HCT116 (cell line): ENCODE measurements at regions not wholly inside any gene's neighbourhood (a gene's known extent, or its start where the extent isn't known, plus 50 kb on each side); places are given as distances from the start of the nearest gene placed in this dataset.

Source experiments
- ATAC-seq: fragments of 200-7000 bp; cut with Tn5 transposase; 2 replicates; pipeline ENCODE4 v1.9.1; 2020; ENCODE audit warnings: mild to moderate bottlenecking, moderate library complexity
- BruUV-seq: library from RNA; stranded (reverse); fragments of 400-500 nt; replicated peaks from 2 replicates; lab custom pipeline; 2021; lab: Mats Ljungman, UMichigan
- CTCF ChIA-PET: fragments of 300-600 bp; sonication (Branson Sonifier 250); formaldehyde crosslinking; loops from one replicate; lab custom pipeline; 2021; ENCODE audit warnings: antibody characterized with exemption; lab: Charles Lee
- POLR2A ChIA-PET: fragments of 300-600, 350-600 bp; sonication (Branson Sonifier 250); formaldehyde crosslinking; loops from one replicate; lab custom pipeline; 2021; ENCODE audit warnings: antibody characterized with exemption; lab: Charles Lee
- RAD21 ChIA-PET, 2 experiments: fragments of 300-600 bp; sonication (Branson Sonifier 250); formaldehyde crosslinking; loops; one replicate each; lab custom pipeline; 2023; ENCODE audit warnings: low total read pairs in 2 of 2; ENCODE audit not compliant: uncharacterized antibody in 2 of 2, unreplicated experiment in 2 of 2, low non-redundant PET in 1 of 2; lab: Charles Lee
- DNase-seq: peaks from one replicate; pipeline ENCODE4 v3.0.0-alpha.2; 2010; ENCODE audit warnings: low read depth, low spot score
- H2AFZ ChIP-seq: fragments of 200-600 bp; shearing (Covaris generic), sonication (generic); 2 replicates; pipeline ENCODE4 v1.6.1; 2017; ENCODE audit warnings: low read depth, mixed run types, mixed read lengths, antibody characterized with exemption, low read length; ENCODE audit not compliant: poor library complexity, severe bottlenecking
- H3K27ac ChIP-seq: 2 replicates; pipeline ENCODE4 v1.5.1; 2012; ENCODE audit warnings: low read depth, low read length
- H3K27me3 ChIP-seq: fragments of 200-600 bp; sonication (generic); 2 replicates; pipeline ENCODE4 v1.6.1; 2016; ENCODE audit warnings: mixed run types, low read length, mixed read lengths; ENCODE audit not compliant: insufficient read depth
- H3K36me3 ChIP-seq, 2 experiments: fragments of 200-500 bp in 1 of 2; fragments of 200-600 bp in 1 of 2; sonication (Bioruptor generic) in 1 of 2; sonication (generic) in 1 of 2; 2 replicates each; pipeline versions ENCODE4 v1.5.1 to v1.6.1; 2014 to 2016; ENCODE audit warnings: low read length in 2 of 2, inconsistent platforms in 1 of 2, mixed read lengths in 1 of 2, mixed run types in 1 of 2; ENCODE audit not compliant: insufficient read depth in 2 of 2, control insufficient read depth in 1 of 2
- H3K4me1 ChIP-seq, 2 experiments: fragments of 200-600 bp in 1 of 2; sonication (generic) in 1 of 2; 2 replicates each; pipeline versions ENCODE4 v1.5.1 to v1.6.1; 2012 to 2017; ENCODE audit warnings: low read length in 2 of 2, inconsistent platforms in 1 of 2, mild to moderate bottlenecking in 1 of 2, mixed read lengths in 1 of 2, mixed run types in 1 of 2, moderate library complexity in 1 of 2; ENCODE audit not compliant: insufficient read depth in 2 of 2, control insufficient read depth in 1 of 2
- H3K4me2 ChIP-seq: fragments of 200-600 bp; sonication (generic); 2 replicates; pipeline ENCODE4 v1.6.1; 2017; ENCODE audit warnings: mixed run types, low read length, mixed read lengths
- H3K4me3 ChIP-seq, 2 experiments: fragments of 200-600 bp in 1 of 2; sonication (generic) in 1 of 2; replicated peaks in 1 of 2; 2 replicates each; pipeline ENCODE4 v1.5.1; 2011 to 2016; ENCODE audit warnings: low read length in 2 of 2, control low read depth in 1 of 2, low read depth in 1 of 2, mild to moderate bottlenecking in 1 of 2, mixed read lengths in 1 of 2, mixed run types in 1 of 2
- H3K79me2 ChIP-seq: fragments of 200-600 bp; sonication (generic); 2 replicates; pipeline ENCODE4 v1.6.1; 2017; ENCODE audit warnings: mild to moderate bottlenecking, mixed run types, low read length, moderate library complexity, mixed read lengths; ENCODE audit not compliant: insufficient read depth
- H3K9ac ChIP-seq: fragments of 200-600 bp; sonication (generic); 2 replicates; pipeline ENCODE4 v1.6.1; 2016; ENCODE audit warnings: low read length, mixed read lengths
- H3K9me2 ChIP-seq: fragments of 200-600 bp; sonication (generic), shearing (Covaris generic); 2 replicates; pipeline ENCODE4 v1.6.1; 2017; ENCODE audit warnings: mixed run types, mild to moderate bottlenecking, moderate library complexity; ENCODE audit not compliant: insufficient read depth
- H3K9me3 ChIP-seq, 2 experiments: fragments of 200-500 bp in 1 of 2; fragments of 200-600 bp in 1 of 2; sonication (Bioruptor generic) in 1 of 2; sonication (generic) in 1 of 2; 2 replicates each; pipeline ENCODE4 v1.6.1; 2014 to 2017; ENCODE audit warnings: low read length in 2 of 2, mixed read lengths in 2 of 2, inconsistent platforms in 1 of 2, low read depth in 1 of 2, mild to moderate bottlenecking in 1 of 2, mixed run types in 1 of 2, moderate library complexity in 1 of 2; ENCODE audit not compliant: control insufficient read depth in 1 of 2, insufficient read depth in 1 of 2
- H4K20me1 ChIP-seq: fragments of 200-600 bp; sonication (generic), shearing (Covaris generic); 2 replicates; pipeline ENCODE4 v1.6.1; 2017; ENCODE audit warnings: mixed run types, mild to moderate bottlenecking, moderate library complexity; ENCODE audit not compliant: insufficient read depth
- CBX3 ChIP-seq: IDR thresholded peaks from 2 replicates; pipeline ENCODE4 v1.6.1; 2012; ENCODE audit warnings: low read depth
- EGR1 ChIP-seq: IDR thresholded peaks from 2 replicates; pipeline ENCODE4 v1.6.1; 2012; ENCODE audit warnings: low read depth
- ELF1 ChIP-seq: IDR thresholded peaks from 2 replicates; pipeline ENCODE4 v1.6.1; 2012; ENCODE audit warnings: low read depth, borderline replicate concordance
- EZH2phosphoT487 ChIP-seq: fragments of 200-600 bp; IDR thresholded peaks from 2 replicates; pipeline ENCODE4 v1.6.1; 2018; ENCODE audit warnings: antibody characterized with exemption, borderline replicate concordance
- JUND ChIP-seq: IDR thresholded peaks from 2 replicates; pipeline ENCODE4 v1.6.1; 2012
- POLR2A ChIP-seq: IDR thresholded peaks from 2 replicates; pipeline ENCODE4 v1.7.0; 2011; ENCODE audit warnings: borderline replicate concordance; ENCODE audit not compliant: insufficient read depth, insufficient read length; ENCODE audit errors: extremely low read depth
- POLR2AphosphoS5 ChIP-seq: IDR thresholded peaks from 2 replicates; pipeline ENCODE4 v1.6.1; 2011; ENCODE audit warnings: mild to moderate bottlenecking, low read depth, low read length, moderate library complexity
- RAD21 ChIP-seq: IDR thresholded peaks from 2 replicates; pipeline ENCODE4 v1.6.1; 2012; ENCODE audit warnings: low read depth, mild to moderate bottlenecking
- SIN3A ChIP-seq: IDR thresholded peaks from 2 replicates; pipeline ENCODE4 v1.6.1; 2012; ENCODE audit warnings: low read depth
- SP1 ChIP-seq: IDR thresholded peaks from 2 replicates; pipeline ENCODE4 v1.6.1; 2012; ENCODE audit warnings: low read depth
- TCF7L2 ChIP-seq: IDR thresholded peaks from 2 replicates; pipeline ENCODE4 v1.7.0; 2011; ENCODE audit warnings: borderline replicate concordance, inconsistent platforms; ENCODE audit not compliant: insufficient read depth, insufficient read length; ENCODE audit errors: extremely low read depth
- YY1 ChIP-seq: IDR thresholded peaks from 2 replicates; pipeline ENCODE4 v1.6.1; 2011; ENCODE audit warnings: low read length, low read depth, moderate library complexity, mild to moderate bottlenecking; ENCODE audit not compliant: insufficient replicate concordance; ENCODE audit errors: extremely low read depth
- ZFX ChIP-seq: fragments of 450-650 bp; IDR thresholded peaks from 2 replicates; pipeline ENCODE4 v1.6.1; 2017
- intact Hi-C: fragments of 100-400 bp; cut with micrococcal nuclease; formaldehyde crosslinking; loops from 2 replicates; pipeline ENCODE4 v1.10.0; 2022
- TF ChIP-seq, protein P1 (sequence below): IDR thresholded peaks from 2 replicates; pipeline ENCODE4 v1.6.1; 2011; ENCODE audit warnings: mild to moderate bottlenecking, low read length, moderate library complexity; ENCODE audit not compliant: insufficient replicate concordance; ENCODE audit errors: extremely low read depth
- TF ChIP-seq, protein P2 (sequence below): IDR thresholded peaks from 2 replicates; pipeline ENCODE4 v1.6.1; 2012; ENCODE audit warnings: low read depth

DNA sequence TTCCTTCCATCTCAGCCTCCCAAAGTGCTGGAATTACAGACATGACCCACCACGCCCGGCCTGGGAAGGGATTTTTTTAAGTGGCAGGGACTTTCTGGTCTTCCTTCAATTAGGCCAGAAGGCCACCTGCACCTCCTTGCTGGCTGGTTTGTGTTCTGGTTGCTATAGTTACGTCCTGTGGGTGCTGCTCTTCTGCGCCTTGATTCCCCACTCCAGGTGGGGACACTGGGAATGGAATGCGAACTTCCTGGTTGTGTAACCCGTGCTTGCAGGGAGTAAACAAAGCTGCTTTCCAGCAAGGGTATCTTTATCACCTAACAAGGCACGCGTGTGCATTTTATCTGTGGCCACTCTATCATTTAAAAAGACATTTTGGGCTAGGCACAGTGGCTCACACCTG, 117.7 kb downstream of the PLEKHG1 start:
- ATAC-seq (peak; percentile 18; the same call in 1 of the 2 replicates), DNase-seq (no peak)
- BruUV-seq, result no TSS peak
- Histone ChIP-seq H3K4me3 (no peak overlapping the region), H3K9ac (no peak overlapping the region), H3K9me2 (no peaks in the 10 kb centered on the region), H4K20me1 (no peaks in the 10 kb centered on the region), H3K27ac (no peak overlapping the region), H3K27me3 (no peaks in the 10 kb centered on the region), H3K4me2 (no peak overlapping the region), H3K9me3 (no peaks in the 10 kb centered on the region), H2AFZ (no peak overlapping the region), H3K36me3 (no peaks in the 10 kb centered on the region), H3K4me1 (peaks cover 30 to 32% of the 10 kb centered on the region in 2 experiments), H3K79me2 (no peaks in the 10 kb centered on the region)
- no peak for TF ChIP-seq ELF1
- TF ChIP-seq POLR2A, result no peak
- TF ChIP-seq YY1, result no peak
- TF ChIP-seq SIN3A, result no peak
- TF ChIP-seq, protein P1, sequence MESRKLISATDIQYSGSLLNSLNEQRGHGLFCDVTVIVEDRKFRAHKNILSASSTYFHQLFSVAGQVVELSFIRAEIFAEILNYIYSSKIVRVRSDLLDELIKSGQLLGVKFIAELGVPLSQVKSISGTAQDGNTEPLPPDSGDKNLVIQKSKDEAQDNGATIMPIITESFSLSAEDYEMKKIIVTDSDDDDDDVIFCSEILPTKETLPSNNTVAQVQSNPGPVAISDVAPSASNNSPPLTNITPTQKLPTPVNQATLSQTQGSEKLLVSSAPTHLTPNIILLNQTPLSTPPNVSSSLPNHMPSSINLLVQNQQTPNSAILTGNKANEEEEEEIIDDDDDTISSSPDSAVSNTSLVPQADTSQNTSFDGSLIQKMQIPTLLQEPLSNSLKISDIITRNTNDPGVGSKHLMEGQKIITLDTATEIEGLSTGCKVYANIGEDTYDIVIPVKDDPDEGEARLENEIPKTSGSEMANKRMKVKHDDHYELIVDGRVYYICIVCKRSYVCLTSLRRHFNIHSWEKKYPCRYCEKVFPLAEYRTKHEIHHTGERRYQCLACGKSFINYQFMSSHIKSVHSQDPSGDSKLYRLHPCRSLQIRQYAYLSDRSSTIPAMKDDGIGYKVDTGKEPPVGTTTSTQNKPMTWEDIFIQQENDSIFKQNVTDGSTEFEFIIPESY, result no peak
- TF ChIP-seq, protein P2, sequence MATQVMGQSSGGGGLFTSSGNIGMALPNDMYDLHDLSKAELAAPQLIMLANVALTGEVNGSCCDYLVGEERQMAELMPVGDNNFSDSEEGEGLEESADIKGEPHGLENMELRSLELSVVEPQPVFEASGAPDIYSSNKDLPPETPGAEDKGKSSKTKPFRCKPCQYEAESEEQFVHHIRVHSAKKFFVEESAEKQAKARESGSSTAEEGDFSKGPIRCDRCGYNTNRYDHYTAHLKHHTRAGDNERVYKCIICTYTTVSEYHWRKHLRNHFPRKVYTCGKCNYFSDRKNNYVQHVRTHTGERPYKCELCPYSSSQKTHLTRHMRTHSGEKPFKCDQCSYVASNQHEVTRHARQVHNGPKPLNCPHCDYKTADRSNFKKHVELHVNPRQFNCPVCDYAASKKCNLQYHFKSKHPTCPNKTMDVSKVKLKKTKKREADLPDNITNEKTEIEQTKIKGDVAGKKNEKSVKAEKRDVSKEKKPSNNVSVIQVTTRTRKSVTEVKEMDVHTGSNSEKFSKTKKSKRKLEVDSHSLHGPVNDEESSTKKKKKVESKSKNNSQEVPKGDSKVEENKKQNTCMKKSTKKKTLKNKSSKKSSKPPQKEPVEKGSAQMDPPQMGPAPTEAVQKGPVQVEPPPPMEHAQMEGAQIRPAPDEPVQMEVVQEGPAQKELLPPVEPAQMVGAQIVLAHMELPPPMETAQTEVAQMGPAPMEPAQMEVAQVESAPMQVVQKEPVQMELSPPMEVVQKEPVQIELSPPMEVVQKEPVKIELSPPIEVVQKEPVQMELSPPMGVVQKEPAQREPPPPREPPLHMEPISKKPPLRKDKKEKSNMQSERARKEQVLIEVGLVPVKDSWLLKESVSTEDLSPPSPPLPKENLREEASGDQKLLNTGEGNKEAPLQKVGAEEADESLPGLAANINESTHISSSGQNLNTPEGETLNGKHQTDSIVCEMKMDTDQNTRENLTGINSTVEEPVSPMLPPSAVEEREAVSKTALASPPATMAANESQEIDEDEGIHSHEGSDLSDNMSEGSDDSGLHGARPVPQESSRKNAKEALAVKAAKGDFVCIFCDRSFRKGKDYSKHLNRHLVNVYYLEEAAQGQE, result no peak
- TF ChIP-seq JUND, result no peak
- no peak for TF ChIP-seq ZFX
- TF ChIP-seq CBX3, result no peak
- TF ChIP-seq EZH2phosphoT487, result no peak
- TF ChIP-seq RAD21, result no peak
- no peak for TF ChIP-seq SP1
- TF ChIP-seq TCF7L2, result no peak
- no peak for TF ChIP-seq POLR2AphosphoS5
- no peak for TF ChIP-seq EGR1
- POLR2A ChIA-PET, result no interaction called here
- RAD21 ChIA-PET, result no interaction called here
- CTCF ChIA-PET, result no interaction called here
- intact Hi-C loops, result no loop called here
